C1 segment of cervical spinal cord (tissue), 14 donors: ENCODE measurements at regions not wholly inside any gene's neighbourhood (a gene's known extent, or its start where the extent isn't known, plus 50 kb on each side); places are given as distances from the start of the nearest gene placed in this dataset.
"Not testable (repeated sequence)": the region's sequence is repeated elsewhere in the genome, so short reads cannot be mapped to it uniquely, and the experiment has no call there.

Experiments
- DNase-seq, 14 donors: peaks; one replicate each; lab custom pipeline; 2025; lab: John Stamatoyannopoulos, UW

DNA sequence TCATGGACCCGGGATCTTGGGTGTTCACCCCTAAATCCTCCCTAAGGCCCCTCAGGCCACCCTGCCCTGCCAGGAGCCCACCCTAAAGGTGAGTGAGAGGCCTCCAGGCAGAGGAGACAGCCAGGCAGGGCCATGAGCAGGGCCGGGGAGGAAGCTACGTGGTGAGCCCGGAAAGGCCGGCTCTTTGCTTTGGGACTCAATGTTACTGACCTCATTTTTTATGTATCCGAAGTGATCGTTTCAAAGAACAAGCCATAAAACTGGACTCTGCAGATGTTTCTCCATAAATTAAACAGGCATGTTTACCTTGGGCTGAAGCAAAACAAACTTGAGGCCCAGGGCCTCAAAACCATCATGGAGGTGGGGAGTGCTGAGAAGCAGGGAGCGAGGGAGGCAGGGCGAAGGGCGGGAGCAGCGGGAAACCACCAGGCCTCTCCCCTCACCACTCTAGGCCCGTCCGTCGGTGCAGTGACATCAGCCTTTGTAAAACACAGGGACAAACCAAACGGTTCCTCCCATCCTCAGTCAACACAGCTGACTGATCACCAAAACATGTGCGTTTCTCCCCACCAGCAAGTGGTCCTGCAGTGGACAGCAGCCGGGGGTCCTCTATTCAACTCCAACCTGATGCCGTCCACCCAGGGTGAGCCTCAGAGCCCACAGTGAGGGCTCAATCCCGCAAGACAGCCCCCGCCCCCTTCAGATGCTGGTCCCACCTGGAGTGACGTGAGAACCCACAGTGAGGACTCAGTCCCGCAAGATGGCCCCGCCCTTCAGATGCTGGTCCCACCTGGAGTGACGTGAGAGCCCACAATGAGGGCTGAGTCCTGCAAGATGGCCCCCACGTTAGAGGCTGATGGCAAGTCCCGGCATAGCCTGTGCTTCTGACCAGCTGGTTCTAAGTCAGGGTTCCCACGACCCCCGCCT, 102.9 kb upstream of the LRPAP1 start:
- no peak for DNase-seq

DNA sequence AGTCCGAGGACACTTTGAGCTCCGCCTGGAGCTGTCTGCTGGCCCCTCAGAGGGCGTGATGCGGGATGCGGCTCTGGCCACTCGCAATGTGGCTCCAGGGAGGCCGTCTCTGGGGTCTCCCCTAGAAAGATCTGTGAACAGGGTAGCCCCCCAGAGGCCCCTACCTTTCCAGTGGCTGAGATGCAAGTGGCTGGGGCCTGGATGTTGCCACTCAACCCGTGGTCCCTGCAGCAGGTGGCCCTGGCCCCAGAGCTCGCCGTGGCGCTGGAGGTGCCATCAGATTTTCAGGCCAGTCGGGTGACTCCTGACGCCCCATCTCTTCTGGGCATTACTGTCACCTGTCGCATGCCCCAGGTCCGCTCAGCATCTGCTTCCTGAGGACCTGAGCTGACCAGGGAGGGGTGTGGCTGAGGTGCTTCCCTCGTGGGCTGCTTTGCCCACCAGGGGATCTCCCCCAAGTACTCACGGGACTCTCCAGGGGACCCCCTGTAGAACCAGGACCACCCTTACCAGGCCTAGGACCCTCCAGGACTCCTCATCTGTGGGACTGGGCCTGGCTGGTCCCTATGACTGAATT, 102.1 kb upstream of the LRPAP1 start:
- no peak for DNase-seq

DNA sequence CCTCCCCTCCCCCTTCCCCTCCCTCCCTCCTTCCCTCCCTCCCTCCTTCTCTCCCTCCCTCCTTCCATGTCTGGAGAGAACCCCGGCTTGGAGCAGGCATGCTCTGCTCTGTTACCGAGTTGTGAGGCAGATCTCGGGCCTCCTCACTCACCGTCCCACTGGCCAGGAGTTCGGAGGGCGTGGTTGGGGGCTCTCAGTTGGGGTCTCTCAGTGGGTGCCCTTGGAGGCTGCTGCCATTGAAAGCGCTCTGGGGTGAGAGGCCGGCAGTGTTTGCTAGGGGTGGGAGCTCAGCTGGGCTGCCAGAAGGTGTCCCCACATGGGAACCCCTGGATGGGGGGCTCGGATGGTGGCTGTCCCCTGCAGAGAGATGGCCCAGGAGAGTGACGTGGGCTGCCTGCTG, 101.1 kb upstream of the LRPAP1 start:
- not testable (repeated sequence) for DNase-seq

DNA sequence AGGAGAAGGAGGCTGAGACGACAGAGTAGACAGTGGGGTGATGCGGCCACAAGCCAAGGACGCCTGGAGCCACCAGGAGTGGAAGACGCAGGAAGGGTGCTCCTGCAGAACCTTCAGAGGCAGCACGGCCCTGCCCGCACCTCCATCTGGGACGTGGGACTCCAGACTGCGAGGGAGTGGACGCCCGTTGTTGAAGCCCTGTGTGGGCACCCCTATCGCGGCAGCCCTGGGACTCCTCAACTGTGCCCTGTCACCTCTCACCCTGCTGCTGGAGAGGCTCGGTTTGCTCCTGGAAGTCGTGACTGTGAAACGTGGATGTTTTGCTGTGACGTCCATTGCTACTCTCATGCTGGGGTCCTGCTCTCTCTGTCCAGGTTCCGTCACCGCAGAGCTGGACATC, 100.6 kb upstream of the LRPAP1 start:
- not testable (repeated sequence) for DNase-seq

DNA sequence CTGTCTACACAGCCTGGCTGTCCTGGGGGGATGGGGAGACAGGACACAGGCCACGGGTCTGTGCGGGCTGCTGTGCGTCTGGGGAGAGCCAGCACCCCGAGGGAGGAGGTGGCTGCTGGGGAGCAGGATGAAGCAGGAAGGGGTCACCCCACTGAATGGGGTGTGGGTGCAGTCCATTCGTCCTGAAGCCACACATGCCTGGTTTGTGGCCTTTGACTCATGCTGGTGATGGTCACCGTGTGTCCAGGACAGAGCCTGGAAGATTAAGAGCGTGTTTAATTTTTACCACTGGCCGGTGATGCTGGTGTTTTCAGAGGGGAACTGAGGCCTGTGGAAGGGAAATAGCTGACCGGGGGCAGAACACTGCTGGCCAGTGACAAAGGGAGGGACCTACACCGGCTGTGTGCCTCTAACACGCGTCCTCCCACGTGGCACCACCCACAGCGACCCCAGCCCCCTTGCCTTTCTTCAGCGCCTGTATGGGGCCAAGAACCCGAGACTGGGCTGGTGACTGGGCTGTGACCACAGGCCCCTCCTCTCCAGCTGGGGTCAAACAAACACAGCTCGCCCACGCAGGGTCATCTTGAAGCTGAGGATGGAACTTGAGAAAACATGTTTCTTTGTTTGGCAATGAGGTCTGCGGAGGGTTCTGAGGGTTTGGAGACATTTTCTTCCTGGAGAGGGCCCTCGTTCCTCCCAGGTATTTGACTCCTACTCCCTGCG, 99.5 kb upstream of the LRPAP1 start:
- DNase-seq, result not testable (repeated sequence)

DNA sequence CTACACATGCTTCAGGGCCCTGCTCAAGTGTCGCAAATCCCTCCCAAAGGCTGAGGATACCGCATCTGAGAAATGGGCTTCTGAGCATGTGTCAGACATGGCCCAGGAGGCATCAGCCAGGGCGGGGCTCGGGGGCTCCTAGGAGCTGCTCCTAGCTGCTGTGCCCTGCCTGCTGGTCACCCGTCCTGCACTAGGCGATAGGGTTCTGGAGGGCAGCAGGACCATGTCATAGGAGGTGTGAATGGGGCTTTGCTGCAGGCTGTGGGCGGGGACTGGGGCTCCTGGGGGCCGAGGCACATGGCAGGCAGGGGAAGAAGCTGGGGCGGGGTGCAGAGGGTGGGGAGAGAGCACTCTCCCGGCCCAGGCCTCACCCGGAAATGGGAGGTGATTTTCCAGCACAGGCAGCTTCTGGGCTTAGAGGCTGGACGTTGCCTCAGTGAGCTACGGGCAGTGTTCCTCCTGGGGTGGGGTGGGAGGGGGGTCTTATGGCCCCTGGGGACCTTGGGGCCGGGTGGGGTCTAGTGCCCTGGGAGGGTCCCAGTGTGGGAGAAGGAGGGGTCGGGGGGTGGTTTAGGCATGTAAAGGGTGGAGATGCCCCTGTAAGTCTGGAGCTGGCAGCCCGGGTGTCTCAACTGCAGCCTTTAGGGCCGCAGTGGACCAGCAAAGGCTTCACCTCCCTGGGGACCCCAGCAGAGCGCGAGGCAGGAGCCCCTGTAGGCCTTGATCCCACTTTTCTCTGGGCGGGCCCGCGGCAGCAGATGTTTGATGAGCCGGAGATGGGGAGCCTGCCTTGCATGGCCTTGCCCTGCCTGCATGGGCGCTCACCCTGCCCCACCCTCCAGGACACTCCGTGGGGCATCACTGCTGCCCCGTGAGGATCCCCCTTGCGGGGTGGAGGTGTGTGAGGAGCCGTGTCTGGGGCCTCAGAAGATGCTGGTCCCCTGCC, 98.6 kb upstream of the LRPAP1 start:
- no peak for DNase-seq

DNA sequence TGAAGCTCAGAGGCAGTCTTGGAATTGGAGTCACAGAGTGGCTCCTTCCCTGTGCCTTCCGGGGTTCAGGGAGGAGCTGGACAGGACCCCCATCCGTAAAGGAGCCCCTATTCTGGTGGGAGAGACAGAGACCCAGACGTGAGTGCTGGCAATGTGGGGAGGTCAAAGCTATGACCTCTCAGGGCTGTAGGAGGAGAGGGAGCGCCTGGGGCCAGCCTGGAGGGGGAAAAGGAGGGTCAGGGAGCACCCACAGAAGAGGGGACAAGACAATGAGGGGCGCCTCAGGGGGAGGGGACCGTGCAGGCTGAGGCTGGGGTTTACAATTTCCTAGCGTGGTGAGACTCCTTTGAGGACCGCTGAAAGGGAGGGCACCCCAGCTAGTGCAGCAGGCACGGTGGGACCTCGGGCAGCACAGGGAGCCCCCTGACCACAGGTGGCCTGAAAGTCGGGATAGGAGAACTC, 97.9 kb upstream of the LRPAP1 start:
- no peak for DNase-seq

DNA sequence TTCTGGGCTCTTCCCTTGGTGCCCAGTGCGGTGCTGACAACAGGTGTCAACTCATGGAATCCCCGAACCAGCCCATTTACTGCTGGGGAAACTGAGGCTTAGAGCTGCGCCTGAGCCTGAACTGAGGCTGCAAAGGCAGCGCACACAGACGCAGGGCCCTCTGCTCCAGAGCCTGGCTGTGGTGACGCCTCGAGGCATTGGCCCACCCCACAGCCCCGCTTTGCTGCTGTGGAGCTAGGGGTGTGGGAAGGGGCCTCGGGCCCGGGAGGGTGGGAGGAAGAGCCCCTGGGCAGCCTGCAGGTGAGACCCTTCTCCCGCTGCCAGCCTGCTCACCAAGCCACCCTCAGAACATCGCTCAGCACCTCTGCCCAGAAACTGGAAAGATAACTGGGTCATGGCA, 97.4 kb upstream of the LRPAP1 start:
- DNase-seq, result no peak

DNA sequence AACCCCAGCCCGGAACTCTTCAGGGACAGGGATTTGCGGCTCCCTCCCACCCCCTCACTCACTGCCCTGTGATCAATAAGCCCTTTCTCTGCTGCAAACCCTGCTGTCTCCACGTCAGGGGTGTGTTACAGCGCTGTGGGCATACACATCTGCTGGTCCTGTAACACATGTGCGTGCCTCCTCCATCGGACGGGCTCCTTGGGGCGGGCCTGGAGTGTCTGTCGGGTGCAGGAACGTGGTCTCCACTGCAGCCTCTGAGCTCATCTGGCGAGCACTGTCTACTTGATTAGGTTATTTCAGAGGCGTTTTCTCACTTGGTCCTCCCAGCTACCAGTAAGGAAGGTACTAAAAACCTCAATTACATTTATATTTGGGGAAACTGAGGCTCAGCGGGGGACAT, 97.0 kb upstream of the LRPAP1 start:
- DNase-seq, result not testable (repeated sequence)

DNA sequence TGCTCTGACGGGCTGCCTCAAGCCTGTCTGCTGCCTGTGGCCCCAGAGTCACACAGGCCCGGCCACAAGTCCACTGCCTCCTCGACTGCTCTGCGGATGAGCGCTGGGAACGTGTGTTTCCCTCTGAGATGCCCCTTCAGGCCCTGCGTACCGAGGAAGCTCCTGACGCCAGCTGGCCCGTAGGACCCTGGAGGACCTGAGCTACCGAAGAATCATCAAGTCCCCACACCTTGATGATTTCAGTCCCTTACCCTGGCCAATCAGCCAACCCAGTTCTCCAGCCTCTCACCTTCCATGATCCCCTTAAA, 96.6 kb upstream of the LRPAP1 start:
- no peak for DNase-seq

DNA sequence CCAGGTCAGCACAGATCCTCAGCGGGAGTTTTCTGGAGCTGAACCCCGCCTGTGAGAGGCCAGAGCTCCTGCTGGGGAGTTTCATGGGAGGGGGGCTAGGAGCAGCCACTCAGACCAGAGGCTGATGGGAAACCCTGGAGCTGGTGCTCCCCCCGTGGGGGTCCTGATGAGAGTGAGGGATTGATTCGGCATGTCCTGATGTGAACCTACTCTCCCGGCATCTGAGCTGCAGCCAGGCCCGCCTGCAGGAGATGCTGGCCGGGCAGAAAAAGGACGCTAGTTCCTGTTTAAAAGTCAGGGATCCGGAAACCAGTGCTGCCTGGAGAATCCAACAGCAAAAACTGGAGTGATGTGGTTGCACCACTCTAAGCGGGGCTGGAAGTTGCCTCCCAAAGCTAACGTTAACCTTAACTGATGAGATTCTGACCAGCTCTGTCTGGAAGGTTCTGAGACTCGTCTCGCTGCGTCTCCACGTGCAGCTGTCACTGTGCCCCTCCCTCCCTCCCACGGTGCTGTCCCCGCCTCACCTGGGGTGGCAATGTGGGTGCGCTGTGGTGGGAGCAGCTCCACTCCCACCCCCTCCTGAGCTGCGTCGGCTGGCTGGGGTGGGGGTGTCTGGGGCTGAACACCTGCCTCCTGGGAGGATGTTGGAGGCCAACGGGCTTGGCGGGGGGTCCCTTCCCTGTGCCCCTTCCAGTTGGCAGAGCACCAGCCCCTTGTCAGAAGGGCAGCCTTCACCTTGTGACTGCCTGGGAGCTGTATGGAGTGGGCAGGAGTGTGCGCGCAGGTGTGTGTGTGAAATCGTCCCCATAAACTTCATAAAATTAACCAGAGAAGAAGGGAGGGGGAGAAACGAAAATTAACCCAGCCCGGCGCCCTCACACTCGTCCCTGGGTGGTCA, 96.0 kb upstream of the LRPAP1 start:
- DNase-seq, result not testable (repeated sequence)

DNA sequence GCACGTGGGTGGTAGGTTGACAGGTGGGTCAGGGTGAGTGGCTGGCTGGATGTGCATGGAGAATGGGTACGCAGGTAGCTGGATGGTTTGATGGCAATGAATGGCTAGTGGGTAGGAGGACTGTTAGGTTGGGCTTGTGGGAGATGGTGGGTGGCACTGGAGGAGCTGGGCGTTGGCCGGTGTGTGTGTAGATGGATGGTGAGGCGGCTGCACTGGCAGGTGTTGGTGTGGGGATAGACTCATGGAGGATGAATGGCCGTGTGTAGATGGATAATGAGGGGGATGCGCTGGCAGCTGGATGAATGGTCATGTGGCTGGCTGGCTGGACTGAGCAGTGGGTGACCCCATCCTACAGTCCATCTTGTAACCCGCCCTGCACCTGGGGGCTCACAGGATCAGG, 95.2 kb upstream of the LRPAP1 start:
- DNase-seq, result not testable (repeated sequence)

DNA sequence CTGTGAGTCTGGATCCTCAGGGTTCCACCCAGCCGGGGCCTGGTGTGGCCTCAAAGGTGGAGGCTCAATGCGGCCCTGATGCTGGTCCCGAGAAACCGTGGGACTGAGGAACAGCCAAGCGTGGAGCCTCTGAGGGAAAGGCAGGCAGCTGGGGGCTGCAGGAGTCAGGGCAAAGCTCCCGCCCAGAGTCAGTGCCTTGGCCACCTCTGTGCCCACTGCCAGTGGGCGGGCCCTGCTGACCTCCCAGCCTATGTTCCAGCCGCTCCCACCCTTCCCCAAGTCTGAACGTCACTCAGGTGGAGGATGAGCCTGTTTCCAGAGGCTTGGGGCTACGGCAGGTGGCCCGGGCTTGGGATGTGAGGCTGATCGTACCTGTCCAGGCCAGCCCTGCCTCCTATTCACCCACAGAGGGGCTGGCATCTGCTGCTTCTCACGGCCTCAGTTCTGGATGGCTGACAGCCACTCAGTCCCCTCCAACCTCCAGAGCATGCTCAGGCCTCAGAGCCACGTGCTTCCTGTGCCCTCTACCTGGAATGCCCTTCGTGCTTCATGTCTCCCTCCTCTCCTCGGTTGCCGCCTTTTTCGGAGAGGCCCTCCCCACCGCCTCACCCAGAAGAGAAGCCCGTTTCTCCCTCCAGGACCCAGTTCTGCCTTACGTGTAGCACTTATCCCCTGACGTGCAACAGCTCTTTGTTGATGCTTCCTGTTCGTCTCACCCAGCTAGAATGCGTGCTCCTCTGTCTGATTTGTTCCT, 94.1 kb upstream of the LRPAP1 start:
- DNase-seq, result not testable (repeated sequence)

DNA sequence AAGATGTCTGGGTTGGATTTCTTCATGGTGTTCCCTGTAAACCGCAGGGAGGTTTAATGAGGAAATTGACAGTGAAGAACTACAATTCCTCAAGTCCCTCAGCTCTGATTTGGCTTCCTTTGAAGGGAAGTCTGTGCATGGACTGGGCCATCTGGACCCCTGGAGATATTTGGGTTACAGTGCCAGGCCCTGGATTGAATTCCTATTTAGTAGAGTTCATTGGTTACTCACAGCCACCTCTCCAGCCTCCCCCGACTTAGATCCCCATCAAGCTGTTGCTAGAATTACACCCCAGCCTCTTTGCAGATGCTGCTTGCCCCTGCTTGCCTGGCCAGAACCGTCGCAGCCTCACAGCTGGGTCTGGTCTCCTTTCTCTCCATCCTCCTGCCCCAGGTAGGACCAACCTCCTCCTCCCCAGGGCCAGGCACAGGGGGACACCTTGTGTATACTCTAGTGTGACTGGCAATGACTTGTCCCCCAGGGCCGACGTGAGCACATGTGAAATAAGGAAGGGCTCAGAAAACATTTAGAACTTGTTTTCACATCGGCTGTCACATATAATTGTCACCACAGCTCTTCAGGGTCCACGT, 93.2 kb upstream of the LRPAP1 start:
- DNase-seq, result peak in 1 of 14 donors; percentile 16

DNA sequence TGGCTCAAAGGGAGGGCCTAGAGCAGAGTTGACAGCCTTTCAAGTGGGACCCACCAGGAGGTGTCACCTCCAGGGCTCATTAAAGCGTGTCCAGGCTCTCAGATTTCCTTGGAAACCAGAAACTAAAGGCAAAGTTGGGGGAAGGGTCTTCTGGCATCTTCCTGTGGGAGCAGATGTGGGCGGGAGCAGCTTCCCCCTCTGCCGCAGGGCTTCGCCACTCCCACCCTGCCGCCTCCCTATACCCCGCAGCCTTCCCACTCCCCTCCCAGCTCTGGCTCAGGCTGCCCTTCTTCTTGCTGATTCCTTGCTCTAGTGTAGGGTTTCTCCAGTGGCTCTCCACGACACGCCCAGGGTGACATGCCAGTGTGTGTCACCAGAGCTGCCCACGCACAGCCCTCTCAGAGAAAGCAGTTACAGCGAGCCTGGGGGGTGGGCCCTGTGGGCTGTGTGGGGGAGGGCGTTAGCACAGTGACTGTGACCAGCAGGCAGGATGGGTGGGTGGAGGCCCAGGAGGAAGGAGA, 91.6 kb upstream of the LRPAP1 start:
- DNase-seq, result not testable (repeated sequence)

DNA sequence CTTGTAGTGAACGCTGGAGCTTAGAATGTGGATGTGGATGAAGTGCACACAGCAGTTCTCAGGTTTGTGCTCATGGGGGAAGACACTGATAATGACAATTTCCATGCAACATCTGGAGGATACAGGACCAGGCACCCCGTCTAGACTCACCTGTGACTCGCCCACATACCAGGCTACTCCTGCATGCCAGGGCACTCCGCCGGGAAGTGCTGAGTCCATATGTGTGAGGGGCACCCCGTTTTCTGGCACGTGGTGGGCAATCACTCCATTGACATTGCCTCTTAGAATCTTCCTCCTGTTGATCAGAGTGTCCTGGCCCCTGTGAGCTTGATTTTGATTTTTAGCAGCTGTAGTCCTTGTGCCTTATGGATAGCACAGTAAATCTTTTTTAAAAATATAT, 90.9 kb upstream of the LRPAP1 start:
- DNase-seq, result no peak

DNA sequence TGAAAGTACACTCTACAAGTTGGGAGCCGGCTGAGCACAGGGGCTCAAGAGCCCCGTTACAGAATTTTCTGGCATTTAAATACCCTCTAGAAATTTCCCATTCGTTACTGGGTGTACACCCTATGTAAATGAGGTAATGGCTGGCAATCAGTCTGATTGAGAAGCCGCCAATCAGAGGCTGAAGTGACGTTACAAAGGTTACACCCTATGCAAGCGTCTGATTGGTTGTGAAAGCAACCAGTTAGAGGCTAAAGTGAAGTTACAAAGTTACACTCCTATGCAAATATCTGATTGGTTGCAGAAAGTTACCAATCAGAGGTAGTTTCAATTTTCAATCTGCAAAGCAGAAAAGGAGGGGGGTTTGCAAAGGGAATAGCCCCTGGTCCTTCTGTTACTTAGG, 88.1 kb upstream of the LRPAP1 start:
- DNase-seq, result not testable (repeated sequence)

DNA sequence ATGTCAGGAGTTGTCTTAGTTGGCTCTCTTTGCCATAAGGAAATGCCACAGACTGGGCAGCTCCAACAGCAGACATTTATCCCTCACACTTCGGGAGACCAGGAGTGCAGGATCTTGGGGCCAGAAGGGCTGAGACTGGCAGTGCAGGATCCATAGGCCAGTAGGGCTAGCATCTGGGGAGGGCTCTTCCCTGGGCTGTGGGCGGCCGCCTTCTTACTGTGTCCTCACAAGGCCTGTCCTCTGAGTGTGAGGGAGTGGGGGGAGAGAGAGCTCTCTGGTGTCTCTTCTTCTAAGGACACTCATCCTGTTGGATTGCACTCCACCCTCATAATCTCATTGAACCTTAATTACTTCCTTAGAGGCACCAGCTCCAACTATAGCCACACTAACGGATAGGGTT, 87.5 kb upstream of the LRPAP1 start:
- not testable (repeated sequence) for DNase-seq

DNA sequence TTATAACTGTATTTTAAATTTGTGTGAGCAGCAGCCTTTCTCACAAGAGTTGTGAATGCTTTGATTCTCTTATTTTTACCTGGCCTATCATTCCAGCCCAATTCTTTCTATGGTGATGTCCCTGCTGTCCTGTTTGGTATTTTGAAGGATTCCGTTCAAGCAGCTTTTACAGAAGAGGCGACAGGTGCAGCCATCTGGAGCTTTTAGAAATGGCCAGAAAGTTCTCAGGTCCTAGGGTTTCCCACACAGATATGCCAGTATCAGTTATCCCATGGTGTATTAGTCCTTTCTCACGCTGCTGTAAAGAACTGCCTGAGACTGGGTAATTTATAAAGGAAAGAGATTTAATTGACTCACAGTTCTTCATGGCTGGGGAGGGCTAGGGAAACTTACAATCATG, 86.1 kb upstream of the LRPAP1 start:
- peak in 1 of 14 donors; percentile 69 for DNase-seq
